ENCODE measurements at regions not wholly inside any gene's neighbourhood (a gene's known extent, or its start where the extent isn't known, plus 50 kb on each side); places are given as distances from the start of the nearest gene placed in this dataset.
"Not testable (repeated sequence)": the region's sequence is repeated elsewhere in the genome, so short reads cannot be mapped to it uniquely, and the experiment has no call there.

- not testable (repeated sequence) for H3K27ac ChIP-seq (ENCODE audit: low read length); H3K4me1 ChIP-seq (ENCODE audit: control insufficient read depth, low read depth, low read length)
These were observed 1533.5 kb upstream of the TPTE start for GRCh38 chr21:8987896-8988295.

GRCh38 chr21:8988696-8989095 is 1532.7 kb upstream of the TPTE start:
- H3K27me3 ChIP-seq (ENCODE audit: control insufficient read depth, insufficient read depth, low read length), result no peaks in the 10 kb centered on the region
- no peaks in the 10 kb centered on the region for H3K36me3 ChIP-seq (ENCODE audit: control insufficient read depth, low read depth, low read length)
- no peak overlapping the region for H3K4me3 ChIP-seq (ENCODE audit: low read length)
- no peak overlapping the region for H3K9ac ChIP-seq (ENCODE audit: low read length)
- peaks cover 53% of the 10 kb centered on the region for H3K9me3 ChIP-seq (ENCODE audit: control insufficient read depth, low read depth, low read length)
- no peak overlapping the region for H3K27ac ChIP-seq (ENCODE audit: low read length)
- H3K4me1 ChIP-seq (ENCODE audit: control insufficient read depth, low read depth, low read length), result no peaks in the 10 kb centered on the region

More at GRCh38 chr21:8987896-8988295, 1533.5 kb upstream of the TPTE start:
- peaks cover 45% of the 10 kb centered on the region for H3K9me3 ChIP-seq (ENCODE audit: control insufficient read depth, low read depth, low read length)
- not testable (repeated sequence) for H3K4me3 ChIP-seq (ENCODE audit: low read length); H3K36me3 ChIP-seq (ENCODE audit: control insufficient read depth, low read depth, low read length); H3K27me3 ChIP-seq (ENCODE audit: control insufficient read depth, insufficient read depth, low read length); H3K9ac ChIP-seq (ENCODE audit: low read length)

DNA sequence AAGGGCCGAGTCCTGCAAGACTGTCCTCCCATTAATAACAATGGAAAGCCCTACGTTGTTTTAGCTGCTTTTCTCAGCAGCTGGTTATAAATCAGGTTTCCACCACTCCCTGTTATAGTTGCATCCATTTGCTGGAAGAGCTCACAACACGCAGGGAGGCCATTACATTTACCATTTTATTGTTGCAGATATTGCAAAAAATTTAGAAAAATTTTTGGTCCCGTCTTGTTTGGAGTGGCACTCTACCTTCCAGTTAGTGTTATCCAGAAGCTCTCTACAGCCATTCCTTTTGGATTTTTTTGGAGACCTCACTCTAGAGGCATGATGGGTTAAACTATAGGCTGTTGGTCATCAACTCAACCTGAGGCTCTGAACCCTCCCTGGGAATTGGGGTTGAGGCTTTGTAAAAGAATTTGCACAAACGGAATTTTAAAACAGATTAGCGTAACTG is 1532.1 kb upstream of the TPTE start:
- Histone ChIP-seq H3K27ac (ENCODE audit: low read length) (no peak overlapping the region), H3K27me3 (ENCODE audit: control insufficient read depth, insufficient read depth, low read length) (no peaks in the 10 kb centered on the region), H3K4me3 (ENCODE audit: low read length) (no peak overlapping the region), H3K36me3 (ENCODE audit: control insufficient read depth, low read depth, low read length) (no peaks in the 10 kb centered on the region), H3K4me1 (ENCODE audit: control insufficient read depth, low read depth, low read length) (no peaks in the 10 kb centered on the region), H3K9me3 (ENCODE audit: control insufficient read depth, low read depth, low read length) (peaks cover 59% of the 10 kb centered on the region), H3K9ac (ENCODE audit: low read length) (no peak overlapping the region)

DNA sequence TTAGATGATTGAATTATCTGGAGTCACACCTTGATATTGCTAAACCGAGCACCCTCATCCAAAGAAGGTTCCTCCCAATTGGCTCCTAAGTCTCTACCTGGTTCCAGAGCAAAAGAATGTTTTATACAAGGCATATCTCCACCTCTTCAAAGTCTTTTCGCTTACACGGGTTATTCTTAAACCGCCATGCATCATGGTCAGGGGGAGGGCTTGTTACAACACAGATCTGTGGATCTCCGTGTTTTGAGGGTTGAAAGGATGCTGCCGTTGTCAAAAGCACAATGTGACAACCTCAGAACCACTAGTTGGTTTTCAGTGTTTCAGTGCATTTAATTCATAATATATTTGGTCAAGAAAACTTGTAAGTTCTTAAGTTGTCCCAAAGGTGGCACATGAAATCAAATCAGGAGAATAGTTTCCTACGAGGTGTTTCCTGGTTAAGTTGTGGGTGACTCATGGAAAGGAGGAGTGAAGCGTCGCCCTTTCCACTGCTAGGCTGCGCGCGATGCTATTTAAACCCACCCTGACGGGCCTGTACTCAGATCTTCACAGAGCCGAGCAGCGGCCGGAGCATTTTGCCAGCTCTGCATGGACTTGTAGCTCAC is 1531.6 kb upstream of the TPTE start:
- no peak overlapping the region for H3K9ac ChIP-seq (ENCODE audit: low read length)
- no peaks in the 10 kb centered on the region for H3K27me3 ChIP-seq (ENCODE audit: control insufficient read depth, insufficient read depth, low read length)
- H3K4me1 ChIP-seq (ENCODE audit: control insufficient read depth, low read depth, low read length), result no peaks in the 10 kb centered on the region
- peaks cover 64% of the 10 kb centered on the region for H3K9me3 ChIP-seq (ENCODE audit: control insufficient read depth, low read depth, low read length)
- no peak overlapping the region for H3K27ac ChIP-seq (ENCODE audit: low read length)
- no peaks in the 10 kb centered on the region for H3K36me3 ChIP-seq (ENCODE audit: control insufficient read depth, low read depth, low read length)
- no peak overlapping the region for H3K4me3 ChIP-seq (ENCODE audit: low read length)

DNA sequence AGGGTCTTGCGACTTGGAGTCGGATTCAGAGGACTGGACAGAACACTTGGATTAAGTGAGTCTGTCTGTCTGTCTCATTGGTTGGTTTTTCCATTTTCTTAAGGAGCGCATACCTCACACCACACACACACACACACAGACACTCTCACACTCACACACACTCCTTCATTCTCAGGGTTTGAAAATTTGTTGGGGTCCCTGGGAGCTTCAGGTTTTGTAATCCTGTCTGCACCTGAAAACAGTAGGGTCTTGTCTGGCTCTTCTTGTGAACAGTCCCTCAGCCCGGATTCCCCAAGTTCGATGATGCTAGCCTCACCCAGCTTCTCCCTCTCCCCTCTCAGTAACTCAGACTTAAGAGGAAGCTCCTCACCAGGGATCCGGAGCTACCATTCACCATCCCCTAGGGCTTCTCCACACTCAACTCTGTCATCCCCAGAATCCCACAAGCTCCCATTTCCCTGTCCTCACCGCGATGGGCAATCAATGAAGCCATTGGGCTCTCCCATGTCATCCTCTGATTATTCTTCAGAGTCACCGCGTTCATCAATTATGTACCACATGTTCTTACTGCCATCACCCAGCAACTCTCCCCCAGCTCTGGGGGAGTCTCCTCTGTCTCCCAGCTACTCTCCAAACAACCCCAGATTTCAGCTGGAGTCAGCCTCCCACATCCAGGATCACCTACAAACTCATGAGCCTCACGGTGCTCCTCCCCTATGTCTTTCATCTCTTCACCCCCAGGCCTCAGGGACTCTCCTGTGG is 1530.9 kb upstream of the TPTE start:
- H3K4me1 ChIP-seq (ENCODE audit: control insufficient read depth, low read depth, low read length), result no peaks in the 10 kb centered on the region
- no peak overlapping the region for H3K27ac ChIP-seq (ENCODE audit: low read length)
- no peak overlapping the region for H3K4me3 ChIP-seq (ENCODE audit: low read length)
- no peak overlapping the region for H3K9ac ChIP-seq (ENCODE audit: low read length)
- H3K27me3 ChIP-seq (ENCODE audit: control insufficient read depth, insufficient read depth, low read length), result no peaks in the 10 kb centered on the region
- peaks cover 71% of the 10 kb centered on the region for H3K9me3 ChIP-seq (ENCODE audit: control insufficient read depth, low read depth, low read length)
- H3K36me3 ChIP-seq (ENCODE audit: control insufficient read depth, low read depth, low read length), result no peaks in the 10 kb centered on the region

GRCh38 chr21:8991088-8991907 is 1530.1 kb upstream of the TPTE start:
- Histone ChIP-seq H3K9me3 (ENCODE audit: control insufficient read depth, low read depth, low read length) (peaks cover 79% of the 10 kb centered on the region), H3K27me3 (ENCODE audit: control insufficient read depth, insufficient read depth, low read length) (no peaks in the 10 kb centered on the region)

DNA sequence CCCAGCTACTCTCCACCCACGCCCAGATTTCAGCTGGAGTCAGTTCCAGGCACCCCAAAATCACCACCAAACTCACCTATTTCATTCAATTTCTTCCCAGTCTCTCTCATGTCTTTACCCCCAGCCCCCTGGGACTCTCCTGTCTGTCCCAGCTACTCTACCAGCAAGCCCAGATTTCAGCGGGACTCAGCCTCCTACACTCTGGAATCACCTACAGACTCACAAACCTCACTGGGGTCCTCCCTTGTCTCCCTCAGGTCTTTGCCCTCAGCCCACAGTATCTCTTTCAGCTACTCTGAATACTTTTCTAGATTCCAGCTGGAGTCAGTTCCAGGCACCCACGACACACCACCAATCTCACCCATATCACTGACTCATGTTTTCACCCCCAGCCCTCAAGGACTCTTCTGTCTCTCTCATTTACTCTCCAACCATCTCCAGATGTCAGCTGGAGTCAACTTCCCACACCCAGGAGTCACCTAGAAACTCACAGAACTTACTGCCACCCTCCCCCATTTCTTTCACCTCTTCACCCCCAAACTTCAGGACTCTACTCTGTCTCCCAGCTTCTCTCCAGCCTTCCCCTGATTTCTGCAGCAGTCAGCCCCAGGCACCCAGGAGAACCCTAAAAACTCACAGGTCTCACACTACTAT is 1529.3 kb upstream of the TPTE start:
- Histone ChIP-seq H3K27ac (ENCODE audit: low read length) (no peak overlapping the region), H3K36me3 (ENCODE audit: control insufficient read depth, low read depth, low read length) (no peaks in the 10 kb centered on the region), H3K27me3 (ENCODE audit: control insufficient read depth, insufficient read depth, low read length) (no peaks in the 10 kb centered on the region), H3K9ac (ENCODE audit: low read length) (no peak overlapping the region), H3K4me1 (ENCODE audit: control insufficient read depth, low read depth, low read length) (no peaks in the 10 kb centered on the region), H3K9me3 (ENCODE audit: control insufficient read depth, low read depth, low read length) (peaks cover 87% of the 10 kb centered on the region), H3K4me3 (ENCODE audit: low read length) (no peak overlapping the region)

More at GRCh38 chr21:8991088-8991907, 1530.1 kb upstream of the TPTE start:
- Histone ChIP-seq H3K4me1 (ENCODE audit: control insufficient read depth, low read depth, low read length) (no peaks in the 10 kb centered on the region), H3K9ac (ENCODE audit: low read length) (no peak overlapping the region), H3K4me3 (ENCODE audit: low read length) (no peak overlapping the region), H3K27ac (ENCODE audit: low read length) (no peak overlapping the region), H3K36me3 (ENCODE audit: control insufficient read depth, low read depth, low read length) (no peaks in the 10 kb centered on the region)

GRCh38 chr21:8992731-8993174 is 1528.6 kb upstream of the TPTE start:
- H3K27ac ChIP-seq (ENCODE audit: low read length), result no peak overlapping the region
- no peak overlapping the region for H3K9ac ChIP-seq (ENCODE audit: low read length)
- H3K36me3 ChIP-seq (ENCODE audit: control insufficient read depth, low read depth, low read length), result no peaks in the 10 kb centered on the region
- no peak overlapping the region for H3K4me3 ChIP-seq (ENCODE audit: low read length)
- H3K9me3 ChIP-seq (ENCODE audit: control insufficient read depth, low read depth, low read length), result peaks cover 93% of the 10 kb centered on the region
- no peaks in the 10 kb centered on the region for H3K4me1 ChIP-seq (ENCODE audit: control insufficient read depth, low read depth, low read length)
- no peaks in the 10 kb centered on the region for H3K27me3 ChIP-seq (ENCODE audit: control insufficient read depth, insufficient read depth, low read length)

GRCh38 chr21:8993284-8993942 is 1528.0 kb upstream of the TPTE start:
- H3K27ac ChIP-seq (ENCODE audit: low read length), result no peak overlapping the region

GRCh38 chr21:8993943-8994639 is 1527.3 kb upstream of the TPTE start:
- H3K27ac ChIP-seq (ENCODE audit: low read length), result no peak overlapping the region
- no peaks in the 10 kb centered on the region for H3K4me1 ChIP-seq (ENCODE audit: control insufficient read depth, low read depth, low read length)
- no peaks in the 10 kb centered on the region for H3K36me3 ChIP-seq (ENCODE audit: control insufficient read depth, low read depth, low read length)
- H3K9me3 ChIP-seq (ENCODE audit: control insufficient read depth, low read depth, low read length), result peaks cover 98% of the 10 kb centered on the region
- no peak overlapping the region for H3K4me3 ChIP-seq (ENCODE audit: low read length)
- no peaks in the 10 kb centered on the region for H3K27me3 ChIP-seq (ENCODE audit: control insufficient read depth, insufficient read depth, low read length)
- no peak overlapping the region for H3K9ac ChIP-seq (ENCODE audit: low read length)

More at GRCh38 chr21:8993284-8993942, 1528.0 kb upstream of the TPTE start:
- H3K4me3 ChIP-seq (ENCODE audit: low read length), result no peak overlapping the region
- H3K9ac ChIP-seq (ENCODE audit: low read length), result no peak overlapping the region
- H3K4me1 ChIP-seq (ENCODE audit: control insufficient read depth, low read depth, low read length), result no peaks in the 10 kb centered on the region
- no peaks in the 10 kb centered on the region for H3K27me3 ChIP-seq (ENCODE audit: control insufficient read depth, insufficient read depth, low read length)
- no peaks in the 10 kb centered on the region for H3K36me3 ChIP-seq (ENCODE audit: control insufficient read depth, low read depth, low read length)
- peaks cover 98% of the 10 kb centered on the region for H3K9me3 ChIP-seq (ENCODE audit: control insufficient read depth, low read depth, low read length)

Data from iPS-18a (cell line).